ENCODE measurements at regions not wholly inside any gene's neighbourhood (a gene's known extent, or its start where the extent isn't known, plus 50 kb on each side); places are given as distances from the start of the nearest gene placed in this dataset.
"Not testable (repeated sequence)": the region's sequence is repeated elsewhere in the genome, so short reads cannot be mapped to it uniquely, and the experiment has no call there.

- H3K9ac ChIP-seq (ENCODE audit: insufficient read depth, low read length): no peak overlapping the region
- no peak for TF ChIP-seq EZH2 (IDR thresholded peaks at IDR 0.05; ENCODE audit: low read length, missing control alignments)
- no peak for TF ChIP-seq CTCF (conservative IDR thresholded peaks at IDR 0.05 in 1 of 2, IDR thresholded peaks at IDR 0.05 in 1 of 2; ENCODE audit: low read depth in 1 of 2, low read length in 2 of 2)
These were observed 163.3 kb downstream of the TMEM121 start for GRCh38 chr14:105689722-105690121.

GRCh38 chr14:105690671-105691070 is 164.3 kb downstream of the TMEM121 start:
- Histone ChIP-seq H3K4me2 (ENCODE audit: extremely low read depth, insufficient read depth, low read length) (no peak overlapping the region), H4K20me1 (ENCODE audit: control insufficient read depth, extremely low read depth, insufficient read depth, low read length) (no peaks in the 10 kb centered on the region), H3K9me3 (ENCODE audit: control insufficient read depth, insufficient read depth, low read depth, low read length) (no peaks in the 10 kb centered on the region), H3K4me3 (replicated peaks in 1 of 4; ENCODE audit: control extremely low read depth in 1 of 4, insufficient read depth in 1 of 4, low read depth in 3 of 4, low read length in 4 of 4) (no peak overlapping the region), H3K36me3 (ENCODE audit: control insufficient read depth, insufficient read depth, low read length) (no peaks in the 10 kb centered on the region), H3K79me2 (ENCODE audit: control insufficient read depth, insufficient read depth, low read length) (no peaks in the 10 kb centered on the region), H3K27ac (ENCODE audit: insufficient read depth, low read length) (no peak overlapping the region), H3K4me1 (ENCODE audit: control insufficient read depth, extremely low read depth, insufficient read depth, low read length) (no peaks in the 10 kb centered on the region), H2AFZ (ENCODE audit: low read length) (no peak overlapping the region), H3K9ac (ENCODE audit: insufficient read depth, low read length) (no peak overlapping the region), H3K27me3 (ENCODE audit: control insufficient read depth, insufficient read depth, low read length) (no peaks in the 10 kb centered on the region)
- TF ChIP-seq CTCF (conservative IDR thresholded peaks at IDR 0.05 in 1 of 2, IDR thresholded peaks at IDR 0.05 in 1 of 2; ENCODE audit: low read depth in 1 of 2, low read length in 2 of 2) (no peak), EZH2 (IDR thresholded peaks at IDR 0.05; ENCODE audit: low read length, missing control alignments) (no peak)
- DNase-seq (ENCODE audit: low read depth in 2 of 2): no peak

More at GRCh38 chr14:105689722-105690121, 163.3 kb downstream of the TMEM121 start:
- Histone ChIP-seq H3K79me2 (ENCODE audit: control insufficient read depth, insufficient read depth, low read length) (no peaks in the 10 kb centered on the region), H3K4me1 (ENCODE audit: control insufficient read depth, extremely low read depth, insufficient read depth, low read length) (no peaks in the 10 kb centered on the region), H3K36me3 (ENCODE audit: control insufficient read depth, insufficient read depth, low read length) (no peaks in the 10 kb centered on the region), H3K27ac (ENCODE audit: insufficient read depth, low read length) (no peak overlapping the region), H3K27me3 (ENCODE audit: control insufficient read depth, insufficient read depth, low read length) (no peaks in the 10 kb centered on the region), H2AFZ (ENCODE audit: low read length) (no peak overlapping the region), H3K9me3 (ENCODE audit: control insufficient read depth, insufficient read depth, low read depth, low read length) (no peaks in the 10 kb centered on the region), H4K20me1 (ENCODE audit: control insufficient read depth, extremely low read depth, insufficient read depth, low read length) (no peaks in the 10 kb centered on the region), H3K4me3 (replicated peaks in 1 of 4; ENCODE audit: control extremely low read depth in 1 of 4, insufficient read depth in 1 of 4, low read depth in 3 of 4, low read length in 4 of 4) (no peak overlapping the region), H3K4me2 (ENCODE audit: extremely low read depth, insufficient read depth, low read length) (no peak overlapping the region)
- no peak for DNase-seq (ENCODE audit: low read depth in 2 of 2)

- H3K36me3 ChIP-seq (ENCODE audit: control insufficient read depth, insufficient read depth, low read length); H3K9ac ChIP-seq (ENCODE audit: insufficient read depth, low read length); H3K4me2 ChIP-seq (ENCODE audit: extremely low read depth, insufficient read depth, low read length); H3K27me3 ChIP-seq (ENCODE audit: control insufficient read depth, insufficient read depth, low read length); H3K4me1 ChIP-seq (ENCODE audit: control insufficient read depth, extremely low read depth, insufficient read depth, low read length); H3K79me2 ChIP-seq (ENCODE audit: control insufficient read depth, insufficient read depth, low read length); H4K20me1 ChIP-seq (ENCODE audit: control insufficient read depth, extremely low read depth, insufficient read depth, low read length); H3K27ac ChIP-seq (ENCODE audit: insufficient read depth, low read length); H3K4me3 ChIP-seq (replicated peaks in 1 of 4; ENCODE audit: control extremely low read depth in 1 of 4, insufficient read depth in 1 of 4, low read depth in 3 of 4, low read length in 4 of 4); H2AFZ ChIP-seq (ENCODE audit: low read length); H3K9me3 ChIP-seq (ENCODE audit: control insufficient read depth, insufficient read depth, low read depth, low read length); DNase-seq (ENCODE audit: low read depth in 2 of 2): not testable (repeated sequence)
These were observed 165.1 kb downstream of the TMEM121 start for GRCh38 chr14:105691321-105692109.

GRCh38 chr14:105692110-105692685 is 165.8 kb downstream of the TMEM121 start:
- H3K9me3 ChIP-seq (ENCODE audit: control insufficient read depth, insufficient read depth, low read depth, low read length); H3K27me3 ChIP-seq (ENCODE audit: control insufficient read depth, insufficient read depth, low read length): not testable (repeated sequence)

More at GRCh38 chr14:105692110-105692685, 165.8 kb downstream of the TMEM121 start:
- not testable (repeated sequence) for H3K79me2 ChIP-seq (ENCODE audit: control insufficient read depth, insufficient read depth, low read length); H2AFZ ChIP-seq (ENCODE audit: low read length); H3K9ac ChIP-seq (ENCODE audit: insufficient read depth, low read length); H3K4me1 ChIP-seq (ENCODE audit: control insufficient read depth, extremely low read depth, insufficient read depth, low read length); DNase-seq (ENCODE audit: low read depth in 2 of 2); H3K4me2 ChIP-seq (ENCODE audit: extremely low read depth, insufficient read depth, low read length); H4K20me1 ChIP-seq (ENCODE audit: control insufficient read depth, extremely low read depth, insufficient read depth, low read length); H3K4me3 ChIP-seq (replicated peaks in 1 of 4; ENCODE audit: control extremely low read depth in 1 of 4, insufficient read depth in 1 of 4, low read depth in 3 of 4, low read length in 4 of 4); H3K27ac ChIP-seq (ENCODE audit: insufficient read depth, low read length); H3K36me3 ChIP-seq (ENCODE audit: control insufficient read depth, insufficient read depth, low read length)
